ENCODE measurements at regions not wholly inside any gene's neighbourhood (a gene's known extent, or its start where the extent isn't known, plus 50 kb on each side); places are given as distances from the start of the nearest gene placed in this dataset.

DNA sequence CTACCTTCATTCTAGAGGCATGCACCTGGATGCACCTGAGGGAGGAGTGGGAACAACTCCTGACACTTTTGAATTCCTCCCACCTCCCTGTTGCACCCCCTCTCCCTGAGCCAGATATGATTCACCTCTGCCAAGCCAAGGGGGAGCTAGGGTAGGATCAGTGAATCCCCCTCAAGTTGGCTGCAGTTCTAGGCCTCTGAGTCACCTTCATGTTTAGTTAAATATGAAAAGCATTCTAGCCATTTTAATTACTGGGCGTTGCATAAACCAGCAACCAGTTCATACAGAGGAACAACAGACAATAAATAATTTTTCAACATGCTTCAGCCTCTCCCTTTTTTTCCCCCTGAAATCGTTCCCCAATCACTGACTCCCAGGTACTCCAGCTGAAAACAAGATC is 1440.2 kb downstream of the ADGRL3 start:
- TF ChIP-seq POLR2A (IDR thresholded peaks at IDR 0.05; ENCODE audit: low read depth, low read length) = no peak
- TF ChIP-seq TAF1 (IDR thresholded peaks at IDR 0.05; ENCODE audit: borderline replicate concordance, low read depth, low read length) = no peak
